K562 (cell line): ENCODE measurements at regions not wholly inside any gene's neighbourhood (a gene's known extent, or its start where the extent isn't known, plus 50 kb on each side); places are given as distances from the start of the nearest gene placed in this dataset.

Experiments
- ATAC-seq: fragments of 200-7000 bp; cut with Tn5 transposase; 3 replicates; pipeline ENCODE4 v1.9.1; 2020; ENCODE audit warnings: moderate library complexity
- BruUV-seq: library from RNA; stranded (reverse); fragments of 400-500 nt; replicated peaks from 2 replicates; lab custom pipeline; 2021; lab: Mats Ljungman, UMichigan
- CTCF ChIA-PET: fragments of 300-600 bp; formaldehyde crosslinking; extraction: SDS; loops from one replicate; lab custom pipeline; 2021; ENCODE audit warnings: low intra/inter-chr PET ratio; lab: Yijun Ruan, JAX
- POLR2A ChIA-PET: fragments of 300-600, 350-650 bp; sonication (Branson Sonifier 250); formaldehyde crosslinking; extraction: SDS; loops from one replicate; lab custom pipeline; 2021; ENCODE audit warnings: antibody characterized with exemption, inconsistent platforms; lab: Yijun Ruan, JAX
- DNase-seq, 4 experiments: peaks; one replicate each; pipeline versions ENCODE4 v3.0.0 to v3.0.0-alpha.2; 2011 to 2018; ENCODE audit warnings: low spot score in 3 of 4, mixed read lengths in 3 of 4; ENCODE audit errors: extremely low read depth in 1 of 4
- FAIRE-seq: peaks from 2 replicates; lab custom pipeline; 2011; peaks lifted over from hg19 to GRCh38; lab: Jason Lieb, UNC
- H2AFZ ChIP-seq: 2 replicates; pipeline ENCODE4 v1.6.0; 2011; ENCODE audit warnings: low read depth, low read length, control low read depth, inconsistent platforms
- H3K27ac ChIP-seq: fragments of 200-600 bp; 3 replicates; pipeline ENCODE4 v1.8.0; 2011; ENCODE audit warnings: low read depth, mild to moderate bottlenecking, control low read depth, inconsistent platforms, low read length, moderate library complexity, mixed read lengths; ENCODE audit errors: extremely low read depth
- H3K27me3 ChIP-seq, 2 experiments: fragments of 300-600 bp in 1 of 2; 2 replicates in 1 of 2; 3 replicates in 1 of 2; pipeline versions ENCODE4 v1.6.0 to v1.8.0; 2011; ENCODE audit warnings: inconsistent platforms in 2 of 2, low read length in 2 of 2, mild to moderate bottlenecking in 1 of 2, mixed read lengths in 1 of 2, moderate library complexity in 1 of 2; ENCODE audit not compliant: control insufficient read depth in 2 of 2, insufficient read depth in 2 of 2
- H3K36me3 ChIP-seq: fragments of 300-600 bp; 3 replicates; pipeline ENCODE4 v1.8.0; 2011; ENCODE audit warnings: mild to moderate bottlenecking, low read length, inconsistent platforms; ENCODE audit not compliant: control insufficient read depth, insufficient read depth
- H3K4me1 ChIP-seq, 2 experiments: fragments of 200-600 bp in 1 of 2; replicated peaks in 1 of 2; 2 replicates in 1 of 2; 3 replicates in 1 of 2; pipeline versions ENCODE4 v1.5.1 to v1.8.0; 2011; ENCODE audit warnings: inconsistent platforms in 2 of 2, low read length in 2 of 2, mild to moderate bottlenecking in 1 of 2, mixed read lengths in 1 of 2, moderate library complexity in 1 of 2; ENCODE audit not compliant: control insufficient read depth in 2 of 2, insufficient read depth in 2 of 2
- H3K4me2 ChIP-seq: 2 replicates; pipeline ENCODE4 v1.6.1; 2011; ENCODE audit warnings: low read length, control low read depth, inconsistent platforms, mixed read lengths; ENCODE audit not compliant: insufficient read depth
- H3K4me3 ChIP-seq: fragments of 200-600 bp; sonication (generic), shearing (Covaris generic); 2 replicates; pipeline ENCODE4 v1.5.1; 2016; ENCODE audit warnings: control low read depth, inconsistent platforms
- H3K79me2 ChIP-seq: fragments of 200-600 bp; 3 replicates; pipeline ENCODE4 v1.8.0; 2011; ENCODE audit warnings: low read length, inconsistent platforms; ENCODE audit not compliant: control insufficient read depth, insufficient read depth
- H3K9ac ChIP-seq, 2 experiments: 2 replicates each; pipeline versions ENCODE4 v1.6.0 to v1.6.1; 2011; ENCODE audit warnings: low read depth in 2 of 2, low read length in 2 of 2, control low read depth in 1 of 2, inconsistent platforms in 1 of 2, mild to moderate bottlenecking in 1 of 2, mixed read lengths in 1 of 2; ENCODE audit not compliant: insufficient read depth in 1 of 2
- H3K9me1 ChIP-seq: one replicate; pipeline ENCODE4 v1.6.0; 2011; ENCODE audit warnings: inconsistent platforms, mild to moderate bottlenecking, low read length, moderate library complexity; ENCODE audit not compliant: control insufficient read depth, insufficient read depth
- H3K9me3 ChIP-seq: replicated peaks from 2 replicates; pipeline ENCODE4 v1.5.1; 2011; ENCODE audit warnings: low read depth, low read length, inconsistent platforms; ENCODE audit not compliant: control insufficient read depth, insufficient read depth
- H4K20me1 ChIP-seq: replicated peaks from 2 replicates; pipeline ENCODE4 v1.6.1; 2011; ENCODE audit warnings: low read length, inconsistent platforms, mixed read lengths; ENCODE audit not compliant: control insufficient read depth, insufficient read depth
- ILK ChIP-seq: fragments of 450-650 bp; IDR thresholded peaks from 2 replicates; pipeline ENCODE4 v1.6.1; 2016; ENCODE audit warnings: missing genetic modification characterization, low read depth, mild to moderate bottlenecking, missing compliant biosample characterization, moderate library complexity, borderline replicate concordance
- NFYB ChIP-seq: IDR thresholded peaks from 2 replicates; pipeline ENCODE4 v1.6.1; 2011; ENCODE audit warnings: mild to moderate bottlenecking, moderate library complexity; ENCODE audit not compliant: insufficient read length; ENCODE audit errors: extremely low read depth
- RBFOX2 ChIP-seq: fragments of 200-400 bp; formaldehyde crosslinking; IDR thresholded peaks from 2 replicates; pipeline ENCODE4 v1.6.1; 2017; ENCODE audit warnings: low read depth, mild to moderate bottlenecking, low read length, moderate library complexity
- RBM17 ChIP-seq: fragments of 200-400 bp; formaldehyde crosslinking; IDR thresholded peaks from 2 replicates; pipeline ENCODE4 v1.6.1; 2017; ENCODE audit warnings: low read depth, mild to moderate bottlenecking, low read length, borderline replicate concordance
- RBM34 ChIP-seq: fragments of 200-400 bp; formaldehyde crosslinking; IDR thresholded peaks from 2 replicates; pipeline ENCODE4 v1.6.1; 2018; ENCODE audit warnings: low read length, borderline replicate concordance; ENCODE audit not compliant: insufficient read depth
- SRSF1 ChIP-seq: fragments of 200-400 bp; formaldehyde crosslinking; IDR thresholded peaks from 2 replicates; pipeline ENCODE4 v1.6.1; 2017; ENCODE audit warnings: mild to moderate bottlenecking, low read depth, low read length, moderate library complexity
- ZNF583 ChIP-seq: fragments of 250-450 bp; sonication (Bioruptor Pico); IDR thresholded peaks from 2 replicates; pipeline ENCODE4 v1.4.0; 2020
- ZNF79 ChIP-seq: fragments of 250-450 bp; sonication (Bioruptor Pico); IDR thresholded peaks from 2 replicates; pipeline ENCODE4 v1.4.0; 2020; ENCODE audit warnings: low read depth, mild to moderate bottlenecking, moderate library complexity
- WGBS: fragments of 100-300 bp; shearing (Covaris generic); methylation state at CpG from one replicate; pipeline ENCODE4 v1.1.6; 2016; ENCODE audit warnings: low coverage, mixed read lengths; ENCODE audit not compliant: insufficient coverage; ENCODE audit errors: missing lambda C conversion rate; 5-methylcytosine and 5-hydroxymethylcytosine counted together
- in situ Hi-C: fragments of 300-500 bp; cut with MboI; formaldehyde crosslinking; loops from 4 replicates; pipeline ENCODE4 v1.15.0; 2018; ENCODE audit warnings: inconsistent platforms, mixed read lengths
- intact Hi-C: fragments of 100-400 bp; cut with micrococcal nuclease; formaldehyde crosslinking; loops from 2 replicates; pipeline ENCODE4 v1.14.2; 2022
- TF ChIP-seq, protein P1 (sequence below): fragments of 250-450 bp; sonication (Bioruptor Pico); IDR thresholded peaks from 2 replicates; pipeline ENCODE4 v1.4.0; 2020; ENCODE audit warnings: mild to moderate bottlenecking, moderate library complexity
- TF ChIP-seq, protein P2 (sequence below): fragments of 450-650 bp; IDR thresholded peaks from 2 replicates; pipeline ENCODE4 v1.6.1; 2014; ENCODE audit warnings: low read depth, mild to moderate bottlenecking, moderate library complexity, borderline replicate concordance
- TF ChIP-seq, protein P3 (sequence below): IDR thresholded peaks from 2 replicates; pipeline ENCODE4 v1.6.1; 2011; ENCODE audit not compliant: insufficient read length; ENCODE audit errors: extremely low read depth
- TF ChIP-seq, protein P4 (sequence below): fragments of 450-650 bp; formaldehyde crosslinking; IDR thresholded peaks from 2 replicates; pipeline ENCODE4 v1.4.0; 2022; ENCODE audit warnings: missing genetic modification characterization

DNA sequence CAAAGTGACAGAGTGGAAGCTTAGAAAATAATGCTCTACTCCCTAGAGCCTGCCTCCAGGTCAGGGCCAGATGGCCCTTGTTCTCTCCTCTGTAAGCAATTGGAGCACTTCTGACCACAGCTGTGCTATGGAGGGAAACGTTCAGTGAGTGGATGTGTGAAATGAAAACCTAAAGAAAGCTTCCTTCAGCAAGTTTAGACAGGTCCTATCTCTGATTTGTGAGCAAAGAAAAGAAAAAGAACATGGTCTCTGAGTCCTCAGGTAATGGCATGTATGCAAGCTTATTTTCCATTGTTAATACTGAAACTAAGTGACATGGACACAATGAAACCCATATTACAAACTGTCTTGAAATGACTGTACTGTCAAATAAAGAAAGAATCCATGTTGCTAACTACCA lies 1486.8 kb downstream of the EFNB2 start (continued):
- no peak for TF ChIP-seq NFYB
- TF ChIP-seq, protein P1, sequence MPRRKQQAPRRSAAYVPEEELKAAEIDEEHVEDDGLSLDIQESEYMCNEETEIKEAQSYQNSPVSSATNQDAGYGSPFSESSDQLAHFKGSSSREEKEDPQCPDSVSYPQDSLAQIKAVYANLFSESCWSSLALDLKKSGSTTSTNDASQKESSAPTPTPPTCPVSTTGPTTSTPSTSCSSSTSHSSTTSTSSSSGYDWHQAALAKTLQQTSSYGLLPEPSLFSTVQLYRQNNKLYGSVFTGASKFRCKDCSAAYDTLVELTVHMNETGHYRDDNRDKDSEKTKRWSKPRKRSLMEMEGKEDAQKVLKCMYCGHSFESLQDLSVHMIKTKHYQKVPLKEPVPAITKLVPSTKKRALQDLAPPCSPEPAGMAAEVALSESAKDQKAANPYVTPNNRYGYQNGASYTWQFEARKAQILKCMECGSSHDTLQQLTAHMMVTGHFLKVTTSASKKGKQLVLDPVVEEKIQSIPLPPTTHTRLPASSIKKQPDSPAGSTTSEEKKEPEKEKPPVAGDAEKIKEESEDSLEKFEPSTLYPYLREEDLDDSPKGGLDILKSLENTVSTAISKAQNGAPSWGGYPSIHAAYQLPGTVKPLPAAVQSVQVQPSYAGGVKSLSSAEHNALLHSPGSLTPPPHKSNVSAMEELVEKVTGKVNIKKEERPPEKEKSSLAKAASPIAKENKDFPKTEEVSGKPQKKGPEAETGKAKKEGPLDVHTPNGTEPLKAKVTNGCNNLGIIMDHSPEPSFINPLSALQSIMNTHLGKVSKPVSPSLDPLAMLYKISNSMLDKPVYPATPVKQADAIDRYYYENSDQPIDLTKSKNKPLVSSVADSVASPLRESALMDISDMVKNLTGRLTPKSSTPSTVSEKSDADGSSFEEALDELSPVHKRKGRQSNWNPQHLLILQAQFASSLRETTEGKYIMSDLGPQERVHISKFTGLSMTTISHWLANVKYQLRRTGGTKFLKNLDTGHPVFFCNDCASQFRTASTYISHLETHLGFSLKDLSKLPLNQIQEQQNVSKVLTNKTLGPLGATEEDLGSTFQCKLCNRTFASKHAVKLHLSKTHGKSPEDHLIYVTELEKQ (CRISPR knock-in tag), result no peak

DNA sequence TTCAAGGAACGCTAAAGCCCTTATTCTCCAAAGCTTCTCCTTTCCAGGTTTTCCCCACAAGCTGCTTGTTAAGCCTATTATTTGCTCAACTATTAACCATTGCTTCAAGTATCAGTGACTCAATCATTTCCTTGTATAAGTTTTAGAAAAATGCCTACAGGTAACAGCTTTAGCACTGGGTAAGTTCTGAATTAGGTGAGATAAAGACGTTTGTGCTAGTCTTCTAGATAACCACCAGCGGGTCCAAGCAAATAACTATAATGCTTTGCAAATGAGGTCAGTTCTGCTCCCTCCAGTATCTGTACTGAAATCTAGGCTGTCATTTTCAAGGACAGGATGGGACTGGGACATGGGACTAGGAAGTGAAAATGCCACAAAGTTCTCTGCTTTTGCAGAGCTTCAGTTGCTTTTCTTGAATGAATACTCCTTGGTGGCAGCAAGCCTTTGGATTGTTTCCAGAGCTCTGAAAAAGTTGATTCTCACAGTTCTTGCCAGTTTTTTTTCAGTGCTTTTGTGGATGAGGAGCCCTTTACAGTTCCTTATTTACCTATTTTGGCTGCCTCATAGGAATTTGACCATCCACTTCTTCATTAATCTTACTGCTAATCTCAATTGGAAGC lies 1487.7 kb downstream of the EFNB2 start:
- ChIA-PET CTCF (no interaction called here), POLR2A (no interaction called here)
- DNase-seq (no peak), ATAC-seq (no peak), FAIRE-seq (no peak)
- H3K4me3 ChIP-seq, result no peak overlapping the region
- no peaks in the 10 kb centered on the region for H3K4me1 ChIP-seq
- no peaks in the 10 kb centered on the region for H3K36me3 ChIP-seq
- no peaks in the 10 kb centered on the region for H3K27me3 ChIP-seq
- no peak overlapping the region for H2AFZ ChIP-seq
- no peak overlapping the region for H3K4me2 ChIP-seq
- H3K27ac ChIP-seq, result no peak overlapping the region
- H3K9me1 ChIP-seq, result no peaks in the 10 kb centered on the region
- BruUV-seq, result no TSS peak
- H4K20me1 ChIP-seq, result no peaks in the 10 kb centered on the region
- WGBS, result 0% methylated on average over 3 of the region's 3 CpGs
- no peaks in the 10 kb centered on the region for H3K9me3 ChIP-seq
- intact Hi-C loops (no loop called here), in situ Hi-C loops (no loop called here)
- no peak overlapping the region for H3K9ac ChIP-seq
- no peaks in the 10 kb centered on the region for H3K79me2 ChIP-seq
- no peak for TF ChIP-seq RBM17
- TF ChIP-seq, protein P2, sequence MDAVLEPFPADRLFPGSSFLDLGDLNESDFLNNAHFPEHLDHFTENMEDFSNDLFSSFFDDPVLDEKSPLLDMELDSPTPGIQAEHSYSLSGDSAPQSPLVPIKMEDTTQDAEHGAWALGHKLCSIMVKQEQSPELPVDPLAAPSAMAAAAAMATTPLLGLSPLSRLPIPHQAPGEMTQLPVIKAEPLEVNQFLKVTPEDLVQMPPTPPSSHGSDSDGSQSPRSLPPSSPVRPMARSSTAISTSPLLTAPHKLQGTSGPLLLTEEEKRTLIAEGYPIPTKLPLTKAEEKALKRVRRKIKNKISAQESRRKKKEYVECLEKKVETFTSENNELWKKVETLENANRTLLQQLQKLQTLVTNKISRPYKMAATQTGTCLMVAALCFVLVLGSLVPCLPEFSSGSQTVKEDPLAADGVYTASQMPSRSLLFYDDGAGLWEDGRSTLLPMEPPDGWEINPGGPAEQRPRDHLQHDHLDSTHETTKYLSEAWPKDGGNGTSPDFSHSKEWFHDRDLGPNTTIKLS, result no peak
- no peak for TF ChIP-seq SRSF1
- TF ChIP-seq, protein P3, sequence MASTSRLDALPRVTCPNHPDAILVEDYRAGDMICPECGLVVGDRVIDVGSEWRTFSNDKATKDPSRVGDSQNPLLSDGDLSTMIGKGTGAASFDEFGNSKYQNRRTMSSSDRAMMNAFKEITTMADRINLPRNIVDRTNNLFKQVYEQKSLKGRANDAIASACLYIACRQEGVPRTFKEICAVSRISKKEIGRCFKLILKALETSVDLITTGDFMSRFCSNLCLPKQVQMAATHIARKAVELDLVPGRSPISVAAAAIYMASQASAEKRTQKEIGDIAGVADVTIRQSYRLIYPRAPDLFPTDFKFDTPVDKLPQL, result no peak
- TF ChIP-seq ZNF79, result no peak
- no peak for TF ChIP-seq ILK (tag)
- TF ChIP-seq, protein P4, sequence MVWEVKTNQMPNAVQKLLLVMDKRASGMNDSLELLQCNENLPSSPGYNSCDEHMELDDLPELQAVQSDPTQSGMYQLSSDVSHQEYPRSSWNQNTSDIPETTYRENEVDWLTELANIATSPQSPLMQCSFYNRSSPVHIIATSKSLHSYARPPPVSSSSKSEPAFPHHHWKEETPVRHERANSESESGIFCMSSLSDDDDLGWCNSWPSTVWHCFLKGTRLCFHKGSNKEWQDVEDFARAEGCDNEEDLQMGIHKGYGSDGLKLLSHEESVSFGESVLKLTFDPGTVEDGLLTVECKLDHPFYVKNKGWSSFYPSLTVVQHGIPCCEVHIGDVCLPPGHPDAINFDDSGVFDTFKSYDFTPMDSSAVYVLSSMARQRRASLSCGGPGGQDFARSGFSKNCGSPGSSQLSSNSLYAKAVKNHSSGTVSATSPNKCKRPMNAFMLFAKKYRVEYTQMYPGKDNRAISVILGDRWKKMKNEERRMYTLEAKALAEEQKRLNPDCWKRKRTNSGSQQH (CRISPR knock-in tag), result no peak
- no peak for TF ChIP-seq ZNF583
- no peak for TF ChIP-seq RBM34
- no peak for TF ChIP-seq RBFOX2
